Upper lobe of left lung (tissue), 6 donors: ENCODE measurements at regions not wholly inside any gene's neighbourhood (a gene's known extent, or its start where the extent isn't known, plus 50 kb on each side); places are given as distances from the start of the nearest gene placed in this dataset.

Experiments
- ATAC-seq, 2 donors: fragments of 200-7000 bp; cut with Tn5 transposase; one replicate each; pipeline ENCODE4 v1.9.1; 2022; ENCODE audit warnings: mild to moderate bottlenecking in 2 of 2, moderate library complexity in 2 of 2; ENCODE audit not compliant: low FRiP score in 2 of 2
- DNase-seq, 2 donors: peaks; one replicate each; pipeline ENCODE4 v3.0.0-alpha.2; 2019 to 2020
- H3K27ac ChIP-seq, 4 donors: fragments of 200-600 bp; sonication (generic); one replicate each; pipeline ENCODE4 v1.5.1; 2016 to 2019
- H3K27me3 ChIP-seq, 4 donors: fragments of 200-600 bp; sonication (generic); one replicate each; pipeline ENCODE4 v1.5.1; 2017 to 2019
- H3K36me3 ChIP-seq, 4 donors: fragments of 200-600 bp; sonication (generic); one replicate each; pipeline ENCODE4 v1.5.1; 2016 to 2019
- H3K4me1 ChIP-seq, 4 donors: fragments of 200-600 bp; sonication (generic); one replicate each; pipeline ENCODE4 v1.5.1; 2018 to 2019
- H3K4me3 ChIP-seq, 4 donors: fragments of 200-600 bp; sonication (generic); one replicate each; pipeline ENCODE4 v1.5.1; 2017 to 2019; ENCODE audit warnings: mild to moderate bottlenecking in 2 of 4, moderate library complexity in 1 of 4
- H3K9me3 ChIP-seq, 4 donors: fragments of 200-600 bp; sonication (generic); one replicate each; pipeline ENCODE4 v1.5.1; 2018 to 2019
- CTCF ChIP-seq, 6 experiments: fragments of 450-650 bp in 4 of 6; fragments of 200-600 bp in 2 of 6; sonication (generic) in 2 of 6; IDR thresholded peaks; one replicate each; pipeline ENCODE4 v1.5.1; 2016 to 2019; ENCODE audit warnings: antibody characterized with exemption in 6 of 6
- EP300 ChIP-seq, 4 donors: sonication (generic); formaldehyde crosslinking; IDR thresholded peaks; one replicate each; pipeline ENCODE4 v1.5.1; 2017; ENCODE audit warnings: antibody characterized with exemption in 4 of 4, control low read depth in 2 of 4
- POLR2A ChIP-seq, 4 donors: fragments of 450-650 bp; IDR thresholded peaks; one replicate each; pipeline ENCODE4 v1.5.1; 2016 to 2017; ENCODE audit warnings: antibody characterized with exemption in 4 of 4, mild to moderate bottlenecking in 2 of 4
- POLR2AphosphoS5 ChIP-seq, 2 donors: sonication (generic); formaldehyde crosslinking; IDR thresholded peaks; one replicate each; pipeline ENCODE4 v1.5.1; 2017; ENCODE audit warnings: antibody characterized with exemption in 2 of 2
- WGBS, 2 donors: methylation state at CpG; one replicate each; pipeline ENCODE4 v1.1.5; 2017 to 2018; 5-methylcytosine and 5-hydroxymethylcytosine counted together
- donor health status: DM: no; HTN: no; CAD: no; lungs with moderate emphysema.
- donor health status: DM: no; HTN: yes; CAD: no; lungs with severe emphysema.

DNA sequence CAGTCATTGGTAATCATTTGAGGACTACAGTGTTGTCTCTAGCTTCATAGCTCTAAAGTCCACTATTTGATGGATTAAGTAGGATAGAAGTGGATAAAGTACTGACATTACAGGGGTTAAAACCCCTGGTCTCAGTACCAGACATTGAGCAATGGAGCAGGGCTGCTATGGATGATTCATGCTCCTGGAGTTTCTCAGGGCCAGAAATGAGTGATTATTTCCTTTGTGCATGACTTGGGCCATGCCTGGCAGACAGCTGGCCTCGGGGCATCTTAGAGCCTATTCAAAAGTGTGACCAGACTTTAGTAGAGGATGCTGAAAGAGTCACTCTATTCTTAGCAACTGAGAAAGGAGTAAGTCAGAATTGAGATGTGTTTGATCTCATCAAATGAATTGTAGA is 350.7 kb upstream of the TLE4 start:
- H3K27ac ChIP-seq: no peak overlapping the region
- ATAC-seq (no peak), DNase-seq (no peak)
- no peaks in the 10 kb centered on the region for H3K9me3 ChIP-seq
- no peak for TF ChIP-seq EP300 (IDR thresholded peaks at IDR 0.05)
- no peak for TF ChIP-seq CTCF (IDR thresholded peaks at IDR 0.05)
- TF ChIP-seq POLR2AphosphoS5 (IDR thresholded peaks at IDR 0.05): no peak
- TF ChIP-seq POLR2A (IDR thresholded peaks at IDR 0.05): no peak
- no peaks in the 10 kb centered on the region for H3K27me3 ChIP-seq
- H3K36me3 ChIP-seq: no peaks in the 10 kb centered on the region
- H3K4me3 ChIP-seq: no peak overlapping the region
- WGBS, 2 donors: 59 to 68% methylated on average over 1 of the region's 1 CpG
- H3K4me1 ChIP-seq: no peaks in the 10 kb centered on the region

DNA sequence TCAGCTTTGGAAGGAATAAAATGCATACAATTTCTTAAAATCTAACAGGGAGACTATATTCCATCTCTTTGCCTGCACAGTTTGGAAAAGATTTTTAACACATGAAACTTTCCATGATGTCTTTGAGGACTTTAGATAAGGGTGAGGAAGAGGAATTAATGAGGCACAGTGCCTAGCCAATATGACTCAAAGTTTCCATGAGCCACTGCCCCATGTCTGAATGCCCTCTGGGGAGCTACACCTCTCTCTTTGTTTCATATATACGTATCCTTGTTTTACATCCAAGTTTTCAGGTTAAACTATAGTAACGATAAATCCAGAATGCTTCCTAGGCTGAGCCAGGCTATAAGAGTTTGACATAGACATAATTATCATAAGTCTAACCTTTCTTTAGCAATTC is 349.3 kb upstream of the TLE4 start:
- TF ChIP-seq POLR2A (IDR thresholded peaks at IDR 0.05) (no peak), POLR2AphosphoS5 (IDR thresholded peaks at IDR 0.05) (no peak), CTCF (IDR thresholded peaks at IDR 0.05) (no peak), EP300 (IDR thresholded peaks at IDR 0.05) (no peak)
- DNase-seq: no peak
- Histone ChIP-seq H3K9me3 (no peaks in the 10 kb centered on the region), H3K27ac (no peak overlapping the region), H3K4me1 (no peaks in the 10 kb centered on the region), H3K36me3 (no peaks in the 10 kb centered on the region), H3K27me3 (no peaks in the 10 kb centered on the region), H3K4me3 (no peak overlapping the region)
- no peak for ATAC-seq
- 88 to 89% methylated on average over 2 of the region's 2 CpGs for WGBS, 2 donors

GRCh38 chr9:79224672-79225433 is 346.9 kb upstream of the TLE4 start:
- Histone ChIP-seq H3K27ac (no peak overlapping the region), H3K27me3 (no peaks in the 10 kb centered on the region), H3K4me3 (no peak overlapping the region), H3K9me3 (no peaks in the 10 kb centered on the region), H3K4me1 (no peaks in the 10 kb centered on the region), H3K36me3 (no peaks in the 10 kb centered on the region)
- no peak for TF ChIP-seq EP300 (IDR thresholded peaks at IDR 0.05)
- TF ChIP-seq POLR2AphosphoS5 (IDR thresholded peaks at IDR 0.05): no peak
- TF ChIP-seq POLR2A (IDR thresholded peaks at IDR 0.05): no peak
- TF ChIP-seq CTCF (IDR thresholded peaks at IDR 0.05): no peak
- ATAC-seq (no peak), DNase-seq (no peak)
- WGBS, 2 donors: 87 to 89% methylated on average over 3 of the region's 3 CpGs

GRCh38 chr9:79233542-79233941 is 338.2 kb upstream of the TLE4 start:
- no peaks in the 10 kb centered on the region for H3K4me1 ChIP-seq
- ATAC-seq (no peak), DNase-seq (no peak)
- H3K9me3 ChIP-seq: no peaks in the 10 kb centered on the region
- peak in 1 of 6 experiments; percentile 15 for TF ChIP-seq CTCF (IDR thresholded peaks at IDR 0.05)
- no peak for TF ChIP-seq EP300 (IDR thresholded peaks at IDR 0.05)
- 94 to 99% methylated on average over 2 of the region's 2 CpGs for WGBS, 2 donors
- H3K36me3 ChIP-seq: no peaks in the 10 kb centered on the region
- no peak overlapping the region for H3K27ac ChIP-seq
- no peak overlapping the region for H3K4me3 ChIP-seq
- no peaks in the 10 kb centered on the region for H3K27me3 ChIP-seq

DNA sequence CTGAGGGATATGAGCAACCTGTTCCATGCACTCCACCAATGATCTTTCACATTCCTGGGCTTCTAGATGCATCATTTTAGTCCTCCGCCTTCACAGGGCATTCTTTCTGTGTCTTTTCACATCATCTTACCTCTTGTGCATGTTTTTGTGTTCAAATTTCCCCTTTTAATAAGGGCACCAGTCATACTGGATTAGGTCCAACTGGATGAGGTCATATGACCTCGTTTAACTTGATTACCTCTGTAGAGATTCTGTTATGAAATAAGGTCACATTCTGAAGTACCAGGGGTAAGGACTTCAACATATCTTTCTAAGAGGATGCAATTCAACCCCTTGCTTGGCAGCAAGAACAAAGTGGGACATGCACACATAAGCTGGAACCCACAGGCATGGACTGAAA is 335.3 kb upstream of the TLE4 start:
- Histone ChIP-seq H3K9me3 (no peaks in the 10 kb centered on the region), H3K36me3 (no peaks in the 10 kb centered on the region), H3K4me3 (no peak overlapping the region), H3K27ac (no peak overlapping the region), H3K27me3 (no peaks in the 10 kb centered on the region), H3K4me1 (no peaks in the 10 kb centered on the region)
- 50 to 57% methylated on average over 2 of the region's 2 CpGs for WGBS, 2 donors
- DNase-seq (no peak), ATAC-seq (no peak)
- TF ChIP-seq EP300 (IDR thresholded peaks at IDR 0.05) (no peak), CTCF (IDR thresholded peaks at IDR 0.05) (no peak), POLR2AphosphoS5 (IDR thresholded peaks at IDR 0.05) (no peak), POLR2A (IDR thresholded peaks at IDR 0.05) (no peak)
